Stomach (tissue), 4 donors: ENCODE measurements at regions not wholly inside any gene's neighbourhood (a gene's known extent, or its start where the extent isn't known, plus 50 kb on each side); places are given as distances from the start of the nearest gene placed in this dataset.

ENCODE experiments used
- EP300 ChIP-seq: sonication (generic); formaldehyde crosslinking; IDR thresholded peaks from one replicate; pipeline ENCODE4 v1.6.1; 2017; ENCODE audit warnings: antibody characterized with exemption
- TF ChIP-seq, protein P1 (sequence below), 7 experiments: fragments of 450-650 bp in 4 of 7; fragments of 200-600 bp in 3 of 7; sonication (generic) in 3 of 7; IDR thresholded peaks; one replicate each; pipeline ENCODE4 v1.5.1; 2016 to 2019; ENCODE audit warnings: antibody characterized with exemption in 7 of 7, control low read depth in 2 of 7, mild to moderate bottlenecking in 1 of 7

DNA sequence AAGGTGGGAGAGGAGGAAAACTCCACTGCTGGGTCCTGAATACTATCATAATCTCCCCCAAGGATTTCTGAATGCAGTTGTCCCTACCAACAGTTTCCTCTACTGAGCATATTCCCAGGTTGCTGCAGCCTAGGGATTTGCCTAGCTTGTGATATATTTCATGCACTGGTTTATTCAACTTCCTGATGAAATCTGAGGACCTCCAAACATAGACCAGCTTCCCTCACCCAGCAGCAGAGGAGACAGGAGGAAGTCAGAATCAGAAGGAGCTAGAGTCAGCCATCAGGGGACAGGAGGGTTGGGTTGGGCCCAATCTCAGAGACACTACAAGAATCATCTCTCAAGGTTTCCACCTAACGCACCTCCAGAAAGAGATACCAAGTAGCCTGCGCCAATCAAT lies 138.4 kb upstream of the TOP1 start:
- TF ChIP-seq, protein P1, sequence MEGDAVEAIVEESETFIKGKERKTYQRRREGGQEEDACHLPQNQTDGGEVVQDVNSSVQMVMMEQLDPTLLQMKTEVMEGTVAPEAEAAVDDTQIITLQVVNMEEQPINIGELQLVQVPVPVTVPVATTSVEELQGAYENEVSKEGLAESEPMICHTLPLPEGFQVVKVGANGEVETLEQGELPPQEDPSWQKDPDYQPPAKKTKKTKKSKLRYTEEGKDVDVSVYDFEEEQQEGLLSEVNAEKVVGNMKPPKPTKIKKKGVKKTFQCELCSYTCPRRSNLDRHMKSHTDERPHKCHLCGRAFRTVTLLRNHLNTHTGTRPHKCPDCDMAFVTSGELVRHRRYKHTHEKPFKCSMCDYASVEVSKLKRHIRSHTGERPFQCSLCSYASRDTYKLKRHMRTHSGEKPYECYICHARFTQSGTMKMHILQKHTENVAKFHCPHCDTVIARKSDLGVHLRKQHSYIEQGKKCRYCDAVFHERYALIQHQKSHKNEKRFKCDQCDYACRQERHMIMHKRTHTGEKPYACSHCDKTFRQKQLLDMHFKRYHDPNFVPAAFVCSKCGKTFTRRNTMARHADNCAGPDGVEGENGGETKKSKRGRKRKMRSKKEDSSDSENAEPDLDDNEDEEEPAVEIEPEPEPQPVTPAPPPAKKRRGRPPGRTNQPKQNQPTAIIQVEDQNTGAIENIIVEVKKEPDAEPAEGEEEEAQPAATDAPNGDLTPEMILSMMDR (IDR thresholded peaks at IDR 0.05) = no peak
- TF ChIP-seq EP300 = no peak
